Mesodermal cell (in vitro differentiated cells): ENCODE measurements at regions not wholly inside any gene's neighbourhood (a gene's known extent, or its start where the extent isn't known, plus 50 kb on each side); places are given as distances from the start of the nearest gene placed in this dataset.

ENCODE experiments used
- H3K27ac ChIP-seq: 2 replicates; pipeline ENCODE4 v1.7.0; 2013; ENCODE audit warnings: mild to moderate bottlenecking, low read depth, low read length, moderate library complexity; ENCODE audit not compliant: severe bottlenecking
- H3K36me3 ChIP-seq: 2 replicates; pipeline ENCODE4 v1.7.1; 2013; ENCODE audit warnings: mild to moderate bottlenecking, low read length, moderate library complexity; ENCODE audit not compliant: control insufficient read depth, insufficient read depth
- H3K4me1 ChIP-seq: one replicate; pipeline ENCODE4 v1.7.1; 2013; ENCODE audit warnings: mild to moderate bottlenecking, low read length; ENCODE audit not compliant: insufficient read depth, control insufficient read depth, poor library complexity, severe bottlenecking
- H3K4me3 ChIP-seq: 2 replicates; pipeline ENCODE4 v1.7.0; 2013; ENCODE audit warnings: low read length, control low read depth, mild to moderate bottlenecking; ENCODE audit not compliant: insufficient read depth, poor library complexity, severe bottlenecking; ENCODE audit errors: extremely low read depth
- H3K9me3 ChIP-seq: 2 replicates; pipeline ENCODE4 v1.7.1; 2013; ENCODE audit warnings: mild to moderate bottlenecking, low read length, moderate library complexity; ENCODE audit not compliant: control insufficient read depth
- WGBS, 2 experiments: methylation state at CpG; one replicate each; pipeline ENCODE4 v1.1.5; 2013; ENCODE audit warnings: missing lambda C conversion rate in 2 of 2; ENCODE audit not compliant: insufficient coverage in 2 of 2; 5-methylcytosine and 5-hydroxymethylcytosine counted together

DNA sequence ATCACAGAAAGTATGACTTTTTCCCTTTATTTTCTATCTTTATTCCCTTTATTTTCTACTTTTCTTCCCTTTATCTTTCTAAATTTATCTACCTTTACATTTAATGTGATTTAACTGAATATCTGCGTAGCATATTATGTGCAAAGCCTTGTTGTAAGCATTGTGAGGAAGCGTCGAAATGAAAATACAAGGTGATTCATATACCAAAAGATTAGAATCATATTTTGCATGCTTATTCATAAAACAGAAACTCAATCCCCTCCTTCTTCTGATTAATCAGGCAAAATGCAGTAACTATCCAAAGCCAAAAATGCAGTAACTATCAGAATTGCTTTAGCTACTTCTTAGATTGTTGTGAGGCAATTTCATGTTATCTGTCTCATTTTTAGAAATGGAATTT, 393.0 kb downstream of the CDH19 start:
- no peak overlapping the region for H3K4me3 ChIP-seq
- H3K36me3 ChIP-seq: no peaks in the 10 kb centered on the region
- 100% methylated on average over 2 of the region's 3 CpGs; no CpG with 5 or more reads in 1 of the 2 experiments for WGBS, 2 experiments
- H3K4me1 ChIP-seq: no peaks in the 10 kb centered on the region
- no peaks in the 10 kb centered on the region for H3K9me3 ChIP-seq
- H3K27ac ChIP-seq: no peak overlapping the region

DNA sequence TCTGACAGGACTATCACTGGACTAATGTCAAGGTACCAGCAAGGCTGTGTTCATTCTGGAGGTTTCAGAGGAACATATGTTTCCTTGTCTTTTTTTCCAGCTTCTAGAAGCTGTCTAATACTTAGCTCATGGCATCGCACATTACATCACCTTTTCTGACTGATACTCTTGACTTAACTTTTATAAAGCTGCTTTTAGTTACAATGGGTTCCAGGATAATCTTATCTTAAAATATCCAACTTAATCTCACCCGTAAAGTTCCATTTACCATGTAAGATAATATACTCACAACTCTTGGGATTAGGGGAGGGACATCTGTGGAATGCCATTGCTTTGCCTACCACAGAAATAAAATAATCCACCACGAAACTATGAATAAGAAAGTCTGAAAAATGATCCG, 394.2 kb downstream of the CDH19 start:
- WGBS, 2 experiments: 90% methylated on average over 2 of the region's 4 CpGs; no CpG with 5 or more reads in 1 of the 2 experiments
- Histone ChIP-seq H3K4me1 (no peaks in the 10 kb centered on the region), H3K27ac (no peak overlapping the region), H3K4me3 (no peak overlapping the region), H3K36me3 (no peaks in the 10 kb centered on the region), H3K9me3 (no peaks in the 10 kb centered on the region)

DNA sequence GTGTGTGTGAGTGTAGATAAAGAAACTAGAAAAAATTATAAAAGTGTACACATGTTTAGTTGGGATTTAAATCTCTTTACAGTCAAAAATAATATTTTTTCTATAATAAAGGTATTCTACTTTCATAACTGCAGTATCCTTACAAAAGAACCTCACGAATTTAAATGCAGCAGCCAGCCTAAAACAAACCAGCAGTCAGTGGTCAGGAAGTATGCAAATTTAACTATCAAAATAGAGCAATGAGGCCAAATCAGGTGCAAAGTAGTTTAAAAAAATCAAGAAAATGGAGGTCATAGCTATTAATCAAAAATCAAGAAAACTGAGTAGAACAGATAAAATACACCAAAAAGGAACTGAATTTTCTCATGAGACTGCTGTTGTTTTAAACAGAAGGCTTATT, 407.1 kb downstream of the CDH19 start:
- no peaks in the 10 kb centered on the region for H3K36me3 ChIP-seq
- no peaks in the 10 kb centered on the region for H3K9me3 ChIP-seq
- H3K4me1 ChIP-seq: no peaks in the 10 kb centered on the region
- no peak overlapping the region for H3K27ac ChIP-seq
- no CpG with 5 or more reads among the region's 1 CpG for WGBS, 2 experiments
- H3K4me3 ChIP-seq: no peak overlapping the region

DNA sequence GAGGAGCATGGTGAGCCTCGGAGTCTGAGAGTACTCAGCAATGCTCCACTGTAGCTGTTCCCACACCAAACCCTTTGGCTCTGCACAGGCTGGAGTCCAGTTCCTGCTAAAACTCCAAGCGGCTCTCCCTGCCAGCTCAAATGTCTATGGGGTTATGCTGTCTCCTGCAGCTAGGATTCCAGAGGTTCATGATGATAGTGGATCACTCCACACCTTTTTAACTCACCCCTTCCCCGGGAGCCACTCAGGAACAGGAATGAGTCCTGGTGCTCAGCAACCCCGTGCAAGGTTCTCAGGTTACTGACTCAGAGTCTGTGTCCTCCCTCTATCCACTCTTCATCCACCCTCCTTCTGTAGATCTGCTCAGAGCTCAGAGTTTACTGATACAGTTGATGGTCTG, 410.0 kb downstream of the CDH19 start:
- no peaks in the 10 kb centered on the region for H3K36me3 ChIP-seq
- H3K4me1 ChIP-seq: no peaks in the 10 kb centered on the region

DNA sequence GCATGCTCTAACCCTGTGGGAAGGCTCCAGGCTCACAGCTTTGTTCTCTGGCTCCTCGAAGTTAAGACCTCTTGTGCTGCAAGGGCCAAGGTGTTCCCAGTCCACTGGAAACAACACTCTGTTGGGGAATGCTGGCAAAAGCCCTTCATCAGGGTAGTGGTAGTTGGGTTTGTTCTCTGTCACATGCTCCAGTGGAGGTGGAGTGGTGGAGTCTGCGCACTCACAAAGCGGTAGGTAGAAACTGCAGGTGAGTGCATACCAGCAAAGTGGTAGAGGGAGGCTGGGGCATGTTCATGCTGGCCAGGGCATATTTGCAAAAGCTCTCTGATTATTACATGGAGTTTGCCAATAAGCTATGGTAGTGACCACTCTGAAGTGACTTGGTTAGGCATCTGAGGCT, 410.5 kb downstream of the CDH19 start:
- Histone ChIP-seq H3K36me3 (no peaks in the 10 kb centered on the region), H3K4me3 (no peak overlapping the region), H3K27ac (no peak overlapping the region), H3K4me1 (no peaks in the 10 kb centered on the region), H3K9me3 (no peaks in the 10 kb centered on the region)
- 66 to 67% methylated on average over 1 to 3 of the region's 3 CpGs for WGBS, 2 experiments

More for the DNA sequence above, 410.0 kb downstream of the CDH19 start:
- H3K27ac ChIP-seq: no peak overlapping the region
- no peaks in the 10 kb centered on the region for H3K9me3 ChIP-seq
- H3K4me3 ChIP-seq: no peak overlapping the region
- 91 to 100% methylated on average over 1 of the region's 4 CpGs for WGBS, 2 experiments

DNA sequence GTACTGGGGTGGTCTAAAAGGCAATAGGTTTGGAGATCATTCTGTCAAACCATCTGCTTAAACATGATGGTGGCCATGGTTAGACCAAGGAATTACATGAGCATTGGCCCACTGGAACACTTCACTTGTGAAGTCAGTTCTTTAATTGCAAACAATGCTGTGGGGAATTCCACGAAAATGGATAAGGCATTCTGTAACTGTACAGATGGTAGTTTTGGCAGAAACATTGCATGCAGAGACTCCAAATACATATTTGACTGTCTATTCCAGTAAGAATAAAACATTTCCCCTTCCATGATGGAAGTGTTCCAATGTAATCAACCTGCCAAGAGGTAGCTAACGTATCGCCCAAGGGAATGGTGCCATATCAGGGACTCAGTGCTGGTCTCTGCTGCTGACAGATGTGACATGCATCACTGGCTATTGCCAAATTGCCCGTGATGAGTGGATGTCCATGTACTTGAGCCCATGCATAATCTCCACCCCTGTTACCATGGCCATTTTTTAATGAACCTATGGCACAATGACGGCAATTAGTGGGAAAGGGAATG, 417.9 kb downstream of the CDH7 start:
- Histone ChIP-seq H3K36me3 (no peaks in the 10 kb centered on the region), H3K4me3 (no peak overlapping the region), H3K27ac (no peak overlapping the region), H3K4me1 (no peaks in the 10 kb centered on the region), H3K9me3 (no peaks in the 10 kb centered on the region)
- WGBS, 2 experiments: 81 to 85% methylated on average over 4 of the region's 5 CpGs

DNA sequence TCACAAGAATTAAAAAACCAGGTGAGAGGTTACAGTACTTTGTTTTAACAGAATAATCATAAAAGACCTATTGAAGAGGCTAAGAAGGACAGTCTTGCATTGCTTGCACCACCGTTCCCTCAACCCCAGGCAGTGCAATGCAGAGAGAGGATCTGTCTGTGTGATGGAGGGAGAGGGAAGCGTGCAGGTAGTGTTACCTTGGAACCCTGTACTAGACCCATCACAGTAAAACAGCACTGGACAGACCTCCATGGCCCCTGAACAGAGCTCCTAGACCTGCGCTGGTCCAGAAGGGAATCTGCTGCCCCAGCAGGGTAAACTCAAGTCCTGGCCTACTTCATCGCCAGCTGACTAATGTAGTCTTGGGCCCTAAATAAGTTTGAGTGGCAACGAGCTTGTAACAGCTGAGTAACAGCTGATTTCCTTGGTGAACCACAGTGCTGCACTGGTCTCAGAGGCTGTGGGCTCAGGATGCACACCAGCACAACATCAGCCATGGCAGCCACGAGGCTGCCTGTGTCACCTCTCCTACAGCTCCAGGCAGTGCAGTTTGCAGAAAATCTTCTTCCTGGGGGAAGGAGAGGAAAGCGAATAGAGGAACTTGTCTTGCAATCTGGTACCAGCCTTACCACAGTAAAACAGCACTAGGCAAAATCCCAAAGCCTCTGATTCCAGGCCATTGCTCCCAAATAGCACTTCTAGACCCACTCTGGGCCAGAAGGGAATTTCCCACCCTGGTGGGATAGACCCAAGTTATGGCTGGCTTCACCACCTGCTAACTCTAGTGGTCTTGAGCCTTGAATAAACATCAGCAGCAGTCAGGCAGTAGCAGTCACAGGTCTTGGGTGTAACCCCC, 417.2 kb downstream of the CDH7 start:
- Histone ChIP-seq H3K4me3 (no peak overlapping the region), H3K36me3 (no peaks in the 10 kb centered on the region), H3K9me3 (no peaks in the 10 kb centered on the region), H3K27ac (no peak overlapping the region), H3K4me1 (no peaks in the 10 kb centered on the region)
- 85 to 95% methylated on average over 4 to 5 of the region's 7 CpGs for WGBS, 2 experiments

DNA sequence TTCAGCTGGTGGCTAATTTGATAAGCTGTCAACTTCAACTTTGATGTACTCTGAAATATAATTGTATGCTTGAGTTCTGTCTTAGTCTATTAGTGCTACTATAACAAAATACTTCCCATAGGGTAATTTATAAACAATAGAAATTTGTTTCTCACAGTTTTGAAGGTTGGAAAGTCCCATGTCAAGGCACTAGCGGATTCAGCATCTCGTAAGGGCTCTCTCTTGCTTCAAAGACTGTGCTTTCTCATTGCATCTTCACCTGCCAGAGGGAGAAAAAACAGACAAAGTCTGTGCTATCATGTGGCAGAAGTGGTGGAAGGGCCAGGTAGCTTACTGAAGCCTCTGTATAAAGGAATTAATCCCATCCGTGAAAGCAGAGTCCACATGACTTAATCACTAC, 409.2 kb downstream of the CDH7 start:
- WGBS, 2 experiments: 100% methylated on average over 1 of the region's 3 CpGs; no CpG with 5 or more reads in 1 of the 2 experiments
- no peaks in the 10 kb centered on the region for H3K36me3 ChIP-seq
- no peak overlapping the region for H3K4me3 ChIP-seq

DNA sequence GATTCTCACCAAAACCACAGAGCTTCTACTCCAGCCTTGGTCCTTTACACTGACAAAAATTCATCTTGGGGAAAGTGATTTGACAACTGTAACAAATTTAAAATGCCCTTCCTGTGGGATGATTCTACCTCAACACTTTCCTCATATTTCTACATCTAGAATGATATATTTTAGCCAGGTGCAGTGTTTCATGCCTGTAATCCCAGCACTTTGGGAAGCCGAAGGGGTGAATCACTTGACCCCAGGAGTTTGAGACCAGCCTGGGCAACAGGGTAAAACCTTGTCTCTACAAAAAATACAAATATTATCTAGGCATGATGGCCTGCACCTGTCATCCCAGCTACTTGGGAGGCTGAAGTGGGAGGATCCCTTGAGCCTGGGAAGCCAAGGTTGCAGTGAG, 408.6 kb downstream of the CDH7 start:
- H3K9me3 ChIP-seq: no peaks in the 10 kb centered on the region
- 100% methylated on average over 1 of the region's 1 CpG; no CpG with 5 or more reads in 1 of the 2 experiments for WGBS, 2 experiments
- no peaks in the 10 kb centered on the region for H3K4me1 ChIP-seq
- no peaks in the 10 kb centered on the region for H3K36me3 ChIP-seq
- H3K27ac ChIP-seq: no peak overlapping the region
- H3K4me3 ChIP-seq: no peak overlapping the region

More for the DNA sequence above, 409.2 kb downstream of the CDH7 start:
- H3K4me1 ChIP-seq: no peaks in the 10 kb centered on the region
- H3K9me3 ChIP-seq: no peaks in the 10 kb centered on the region
- H3K27ac ChIP-seq: no peak overlapping the region

DNA sequence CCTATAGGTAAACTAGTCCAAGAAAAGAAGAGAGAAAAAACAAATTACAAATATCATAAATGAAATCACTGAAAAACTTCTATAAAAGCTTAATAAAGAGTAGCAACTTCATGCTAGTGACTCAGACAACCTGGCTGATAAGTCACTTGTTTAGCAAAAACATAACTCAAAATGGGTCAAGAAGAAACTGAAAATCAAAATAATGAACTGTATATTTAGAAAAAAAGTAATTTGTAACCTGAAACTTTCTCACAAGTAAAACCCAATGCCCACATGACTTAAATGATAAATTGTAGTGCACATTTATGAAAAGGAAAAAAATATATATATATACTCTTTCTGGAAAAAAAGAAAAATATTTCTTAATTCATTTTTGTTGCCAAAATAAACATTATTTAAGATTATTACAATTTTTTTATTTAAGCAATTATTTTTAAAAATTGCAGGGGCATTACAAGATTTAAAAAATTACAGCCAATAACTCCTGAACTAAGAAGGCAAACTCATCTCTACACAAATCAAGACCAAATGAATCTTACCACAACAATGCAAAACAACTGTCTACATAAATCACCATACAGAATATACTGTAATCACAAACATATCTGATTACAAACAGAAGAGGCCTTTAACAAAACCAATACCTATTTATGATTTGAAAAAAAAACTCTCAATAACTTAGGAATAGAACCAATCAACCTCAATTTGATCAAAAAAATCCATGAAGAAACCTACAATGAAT, 406.3 kb downstream of the CDH7 start:
- Histone ChIP-seq H3K4me3 (no peak overlapping the region), H3K9me3 (no peaks in the 10 kb centered on the region), H3K36me3 (no peaks in the 10 kb centered on the region), H3K27ac (no peak overlapping the region), H3K4me1 (no peaks in the 10 kb centered on the region)
